Natural killer cell (primary cell): ENCODE measurements at regions not wholly inside any gene's neighbourhood (a gene's known extent, or its start where the extent isn't known, plus 50 kb on each side); places are given as distances from the start of the nearest gene placed in this dataset.

Experiments used
- ATAC-seq, 3 donors: fragments of 150-1000 bp in 2 of 3; fragments of 200-7000 bp in 1 of 3; cut with Tn5 transposase; 1 replicate in 1 of 3; 2 replicates in 2 of 3; pipeline ENCODE4 v1.10.0; 2021; ENCODE audit warnings: mild to moderate bottlenecking in 2 of 3, moderate library complexity in 2 of 3
- DNase-seq, 2 donors: peaks; one replicate each; pipeline versions ENCODE4 v3.0.0 to v3.0.0-alpha.2; 2013 to 2021; ENCODE audit warnings: mixed read lengths in 1 of 2
- H3K27ac ChIP-seq: one replicate; pipeline ENCODE4 v1.5.1; 2013; ENCODE audit warnings: mild to moderate bottlenecking, low read length
- H3K27me3 ChIP-seq: one replicate; pipeline ENCODE4 v1.6.1; 2013; ENCODE audit warnings: low read length; ENCODE audit not compliant: control insufficient read depth, insufficient read depth
- H3K36me3 ChIP-seq: one replicate; pipeline ENCODE4 v1.6.1; 2013; ENCODE audit warnings: low read length; ENCODE audit not compliant: control insufficient read depth, insufficient read depth
- H3K4me1 ChIP-seq: one replicate; pipeline ENCODE4 v1.6.1; 2013; ENCODE audit warnings: low read length; ENCODE audit not compliant: control insufficient read depth, insufficient read depth
- H3K4me3 ChIP-seq: one replicate; pipeline ENCODE4 v1.5.1; 2013; ENCODE audit warnings: low read length
- H3K9me3 ChIP-seq: one replicate; pipeline ENCODE4 v1.6.1; 2013; ENCODE audit warnings: low read length; ENCODE audit not compliant: control insufficient read depth, insufficient read depth
- H3K27ac Mint-ChIP-seq, 2 donors: one replicate each; pipeline ENCODE4 v1.8.0; 2022; ENCODE audit warnings: mild to moderate bottlenecking in 2 of 2, mixed read lengths in 2 of 2, moderate library complexity in 1 of 2
- H3K27me3 Mint-ChIP-seq, 2 donors: one replicate each; pipeline ENCODE4 v1.8.0; 2022; ENCODE audit warnings: low read depth in 2 of 2, mixed read lengths in 2 of 2
- H3K36me3 Mint-ChIP-seq: one replicate; pipeline ENCODE4 v1.8.0; 2022; ENCODE audit warnings: mixed read lengths
- H3K4me1 Mint-ChIP-seq, 2 donors: one replicate each; pipeline ENCODE4 v1.8.0; 2022; ENCODE audit warnings: mixed read lengths in 2 of 2
- H3K4me3 Mint-ChIP-seq: one replicate; pipeline ENCODE4 v1.8.0; 2022; ENCODE audit warnings: mild to moderate bottlenecking, moderate library complexity, mixed read lengths
- H3K9me3 Mint-ChIP-seq, 2 donors: one replicate each; pipeline ENCODE4 v1.8.0; 2022; ENCODE audit warnings: mixed read lengths in 2 of 2
- CTCF ChIP-seq: fragments of 200-600 bp; IDR thresholded peaks from one replicate; pipeline ENCODE4 v1.8.0; 2022; ENCODE audit warnings: antibody characterized with exemption
- WGBS: methylation state at CpG from one replicate; pipeline ENCODE4 v1.1.7; 2013; ENCODE audit warnings: missing lambda C conversion rate; ENCODE audit not compliant: insufficient coverage; 5-methylcytosine and 5-hydroxymethylcytosine counted together
- intact Hi-C: fragments of 100-400 bp; cut with micrococcal nuclease; formaldehyde crosslinking; loops from one replicate; pipeline ENCODE4 v1.14.2; 2022

DNA sequence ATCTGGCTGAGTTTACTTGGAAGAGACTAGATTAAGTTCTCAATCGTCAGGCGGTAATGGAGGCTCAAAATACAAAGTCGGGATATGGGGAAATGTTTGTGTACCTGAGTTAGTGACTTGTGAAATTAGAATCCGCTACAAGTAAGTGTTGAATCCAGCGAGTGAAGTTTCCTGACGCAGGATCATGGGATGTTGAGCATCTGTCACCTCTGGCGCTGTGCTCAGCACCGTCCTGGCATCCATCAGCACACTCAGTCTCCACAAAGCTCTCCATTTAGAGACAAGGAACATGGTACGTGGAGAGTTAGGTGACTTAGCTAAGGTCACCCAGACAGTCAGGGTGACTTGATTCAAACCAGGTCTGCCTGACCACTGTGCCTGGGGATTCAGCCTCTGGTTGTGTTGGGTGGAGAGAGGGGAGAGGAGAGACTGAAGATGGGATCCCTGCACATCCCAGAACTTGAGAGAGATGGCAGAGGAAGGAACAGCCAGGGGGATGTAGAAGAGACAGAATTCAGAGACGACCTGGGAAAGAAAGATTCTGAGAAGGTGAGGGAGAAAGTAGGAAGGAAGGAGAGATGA is 251.2 kb downstream of the ACKR3 start:
- WGBS, result 88% methylated on average over 10 of the region's 10 CpGs

GRCh38 chr2:236823041-236823629 is 253.5 kb downstream of the ACKR3 start:
- Histone ChIP-seq H3K4me1 (no peaks in the 10 kb centered on the region), H3K27me3 (no peaks in the 10 kb centered on the region), H3K4me3 (no peak overlapping the region), H3K27ac (no peak overlapping the region), H3K9me3 (no peaks in the 10 kb centered on the region), H3K36me3 (no peaks in the 10 kb centered on the region)
- DNase-seq (no peak), ATAC-seq (no peak)
- H3K27ac Mint-ChIP-seq, result no peak overlapping the region
- H3K4me3 Mint-ChIP-seq, result no peak overlapping the region
- H3K36me3 Mint-ChIP-seq, result no peaks in the 10 kb centered on the region
- intact Hi-C loops, result no loop called here
- peaks cover 3 to 11% of the 10 kb centered on the region in 2 donors for H3K27me3 Mint-ChIP-seq
- H3K9me3 Mint-ChIP-seq, result no peaks in the 10 kb centered on the region
- H3K4me1 Mint-ChIP-seq, result peaks cover 4 to 6% of the 10 kb centered on the region in 2 donors
- TF ChIP-seq CTCF, result no peak
- 93% methylated on average over 16 of the region's 16 CpGs for WGBS

More for the DNA sequence above, 251.2 kb downstream of the ACKR3 start:
- no peak overlapping the region for H3K4me3 ChIP-seq
- H3K4me1 ChIP-seq, result no peaks in the 10 kb centered on the region
- no peaks in the 10 kb centered on the region for H3K9me3 ChIP-seq
- Mint-ChIP-seq H3K4me1 (peaks cover 4 to 6% of the 10 kb centered on the region in 2 donors), H3K36me3 (no peaks in the 10 kb centered on the region), H3K27ac (no peak overlapping the region), H3K9me3 (no peaks in the 10 kb centered on the region), H3K27me3 (peaks cover 7 to 11% of the 10 kb centered on the region in 2 donors), H3K4me3 (no peak overlapping the region)
- DNase-seq (no peak), ATAC-seq (no peak)
- no peak for TF ChIP-seq CTCF
- H3K27me3 ChIP-seq, result no peaks in the 10 kb centered on the region
- intact Hi-C loops, result no loop called here
- H3K27ac ChIP-seq, result no peak overlapping the region
- H3K36me3 ChIP-seq, result no peaks in the 10 kb centered on the region

DNA sequence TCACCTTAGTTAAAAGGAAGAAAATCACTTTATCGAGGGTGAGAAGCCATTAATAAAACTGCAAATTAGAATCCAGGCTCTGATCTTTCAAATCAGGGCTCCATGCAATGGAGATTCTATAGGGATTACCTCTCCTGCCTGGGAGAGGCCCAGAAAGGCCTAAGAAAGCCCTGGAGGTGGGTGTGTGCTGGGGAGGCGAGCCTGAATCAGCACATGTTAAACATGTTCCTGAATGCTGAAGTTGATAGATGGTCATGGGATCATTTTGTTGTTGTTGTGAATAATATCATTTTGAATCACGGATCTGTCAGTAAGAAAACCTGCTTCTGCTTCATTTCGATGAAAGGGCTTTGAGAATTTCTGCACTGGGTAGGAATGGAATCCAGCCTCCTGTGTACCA is 254.3 kb downstream of the ACKR3 start:
- DNase-seq (no peak), ATAC-seq (no peak)
- Mint-ChIP-seq H3K4me3 (no peak overlapping the region), H3K9me3 (no peaks in the 10 kb centered on the region), H3K27me3 (peaks cover 2 to 5% of the 10 kb centered on the region in 2 donors), H3K36me3 (no peaks in the 10 kb centered on the region), H3K27ac (no peak overlapping the region), H3K4me1 (peaks cover 2 to 4% of the 10 kb centered on the region in 2 donors)
- no peaks in the 10 kb centered on the region for H3K36me3 ChIP-seq
- H3K9me3 ChIP-seq, result no peaks in the 10 kb centered on the region
- H3K4me3 ChIP-seq, result no peak overlapping the region
- intact Hi-C loops, result no loop called here
- H3K4me1 ChIP-seq, result no peaks in the 10 kb centered on the region
- no peak for TF ChIP-seq CTCF
- H3K27ac ChIP-seq, result no peak overlapping the region
- H3K27me3 ChIP-seq, result no peaks in the 10 kb centered on the region
- 86% methylated on average over 4 of the region's 4 CpGs for WGBS

GRCh38 chr2:236824836-236825235 is 255.2 kb downstream of the ACKR3 start:
- TF ChIP-seq CTCF, result no peak
- H3K27me3 ChIP-seq, result no peaks in the 10 kb centered on the region
- DNase-seq, result no peak
- intact Hi-C loops, result no loop called here
- Mint-ChIP-seq H3K4me1 (no peaks in the 10 kb centered on the region), H3K36me3 (no peaks in the 10 kb centered on the region), H3K27me3 (no peaks in the 10 kb centered on the region), H3K4me3 (no peak overlapping the region), H3K9me3 (no peaks in the 10 kb centered on the region), H3K27ac (no peak overlapping the region)
- no peak for ATAC-seq
- H3K4me1 ChIP-seq, result no peaks in the 10 kb centered on the region
- H3K36me3 ChIP-seq, result no peaks in the 10 kb centered on the region
- H3K9me3 ChIP-seq, result no peaks in the 10 kb centered on the region
- H3K4me3 ChIP-seq, result no peak overlapping the region
- 98% methylated on average over 3 of the region's 3 CpGs for WGBS
- H3K27ac ChIP-seq, result no peak overlapping the region
